AML-193 (cell line): ENCODE measurements at regions not wholly inside any gene's neighbourhood (a gene's known extent, or its start where the extent isn't known, plus 50 kb on each side); places are given as distances from the start of the nearest gene placed in this dataset.
A peak's percentile ranks its signal among the peaks of the same experiment; 100 is the strongest.

Experiments
- DNase-seq, 2 experiments: peaks; one replicate each; lab custom pipeline; 2025; lab: John Stamatoyannopoulos, UW

DNA sequence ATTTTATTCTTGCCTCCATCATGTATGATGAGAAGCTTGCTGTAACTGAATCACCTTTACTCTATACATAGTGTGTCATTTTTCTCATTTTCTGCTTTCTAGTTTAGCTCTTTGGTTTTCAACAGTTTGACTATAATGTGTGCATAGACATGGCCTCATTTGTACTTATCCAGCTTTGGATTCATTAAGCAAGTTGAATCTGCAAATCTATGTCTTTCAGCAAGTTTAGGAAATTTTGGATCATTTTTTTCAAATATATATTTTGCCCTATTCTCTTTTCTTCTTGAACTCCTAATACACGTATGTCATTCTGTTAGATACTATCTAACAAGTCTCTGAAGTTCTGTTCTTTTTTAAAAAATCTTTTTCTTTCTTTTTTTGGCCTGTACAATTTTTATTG is 57.8 kb downstream of the PRLHR start:
- DNase-seq: no peak

GRCh38 chr10:118534136-118534535 is 61.3 kb downstream of the PRLHR start:
- DNase-seq: no peak

DNA sequence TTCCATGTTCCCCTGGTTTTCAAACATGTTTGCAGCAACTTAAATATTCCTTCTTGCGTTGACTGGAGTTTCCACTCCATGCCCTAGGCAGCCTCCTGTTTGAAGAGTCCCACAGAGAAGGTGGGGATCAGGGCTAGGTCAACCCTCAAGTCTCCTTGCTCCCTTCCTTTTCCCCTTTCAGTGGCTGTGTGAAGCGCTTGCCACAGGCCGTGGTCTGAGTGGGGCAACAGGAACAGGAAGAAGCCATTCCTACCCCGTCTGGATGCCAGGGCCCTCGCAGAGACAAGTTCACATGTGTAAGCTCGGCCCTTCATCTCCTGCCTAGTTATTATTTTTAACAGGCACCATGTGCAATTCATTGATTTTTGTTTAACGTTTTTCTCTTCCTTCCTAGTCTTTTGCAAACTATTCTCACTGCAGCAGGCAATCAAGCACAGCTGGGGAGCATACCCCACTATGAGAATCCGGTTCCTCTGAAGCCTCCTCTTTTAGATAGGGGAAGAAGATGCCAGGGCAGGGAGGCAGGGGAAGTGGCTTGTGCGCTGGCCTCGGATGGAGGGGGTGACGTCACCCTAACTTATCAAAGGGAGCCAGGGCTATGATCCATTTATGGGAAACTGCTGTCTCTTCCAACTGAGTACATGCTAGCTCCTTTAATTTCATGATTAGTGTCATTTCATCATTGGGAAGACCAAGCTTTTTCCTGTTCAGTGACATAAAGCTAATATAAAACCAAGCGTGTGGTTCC is 64.2 kb downstream of the PRLHR start:
- DNase-seq: peak; percentile 7 to 18

DNA sequence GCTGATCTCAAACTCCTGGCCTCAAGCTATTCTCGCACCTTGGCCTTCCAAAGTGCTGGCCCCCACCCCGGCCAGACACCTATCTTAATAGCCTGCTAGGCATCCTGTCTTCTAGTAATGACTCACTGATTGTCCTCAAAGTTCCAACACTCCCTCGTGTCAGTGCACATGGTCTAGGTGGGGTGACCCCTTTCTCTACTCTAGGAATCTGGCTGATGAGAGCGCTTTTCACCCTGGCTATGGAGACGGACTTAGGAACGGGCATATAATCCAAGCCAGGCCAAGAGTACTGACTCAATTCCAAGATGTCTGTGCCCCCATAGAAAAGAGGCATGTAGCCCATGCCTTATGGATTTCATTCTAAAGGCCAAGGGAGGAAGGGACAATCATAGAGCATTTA is 67.0 kb downstream of the PRLHR start:
- DNase-seq: no peak

- DNase-seq: no peak
Observed at GRCh38 chr10:118523775-118524174, 71.7 kb downstream of the PRLHR start.

DNA sequence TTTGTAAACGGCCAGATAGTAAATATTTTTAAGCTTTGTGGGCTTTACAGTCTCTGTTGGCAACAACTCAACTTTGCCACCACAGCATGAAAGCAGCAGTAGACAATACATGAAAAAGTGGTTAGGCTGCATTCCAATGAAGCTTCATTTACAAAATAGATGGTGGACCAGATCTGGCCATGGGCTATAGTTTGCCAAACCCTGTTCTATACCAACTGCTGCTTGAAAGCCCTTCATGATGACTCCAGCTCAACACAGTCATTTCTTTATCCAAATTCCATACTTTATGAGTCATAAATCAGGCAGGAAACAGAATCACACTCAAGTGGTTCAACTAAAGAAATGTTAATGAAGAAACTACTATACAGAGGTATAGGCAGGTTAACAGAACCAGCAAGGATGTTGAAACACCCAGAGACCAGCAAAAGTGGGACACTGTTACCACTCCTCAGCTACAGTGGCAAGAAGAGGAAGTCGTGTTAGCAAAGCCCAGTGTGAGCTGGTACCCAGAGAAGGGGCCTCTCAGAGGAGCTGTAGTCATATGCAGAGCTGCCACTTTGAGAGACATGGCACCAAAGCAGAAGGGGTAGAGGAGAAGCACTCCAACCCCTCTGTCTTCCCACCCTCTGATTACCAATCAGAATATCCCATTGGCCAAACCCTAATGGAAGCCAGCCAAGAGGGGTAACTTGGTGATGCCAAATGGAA is 72.5 kb downstream of the PRLHR start:
- DNase-seq: no peak

- no peak for DNase-seq
Observed at GRCh38 chr10:118521415-118522117, 73.9 kb downstream of the PRLHR start.

DNA sequence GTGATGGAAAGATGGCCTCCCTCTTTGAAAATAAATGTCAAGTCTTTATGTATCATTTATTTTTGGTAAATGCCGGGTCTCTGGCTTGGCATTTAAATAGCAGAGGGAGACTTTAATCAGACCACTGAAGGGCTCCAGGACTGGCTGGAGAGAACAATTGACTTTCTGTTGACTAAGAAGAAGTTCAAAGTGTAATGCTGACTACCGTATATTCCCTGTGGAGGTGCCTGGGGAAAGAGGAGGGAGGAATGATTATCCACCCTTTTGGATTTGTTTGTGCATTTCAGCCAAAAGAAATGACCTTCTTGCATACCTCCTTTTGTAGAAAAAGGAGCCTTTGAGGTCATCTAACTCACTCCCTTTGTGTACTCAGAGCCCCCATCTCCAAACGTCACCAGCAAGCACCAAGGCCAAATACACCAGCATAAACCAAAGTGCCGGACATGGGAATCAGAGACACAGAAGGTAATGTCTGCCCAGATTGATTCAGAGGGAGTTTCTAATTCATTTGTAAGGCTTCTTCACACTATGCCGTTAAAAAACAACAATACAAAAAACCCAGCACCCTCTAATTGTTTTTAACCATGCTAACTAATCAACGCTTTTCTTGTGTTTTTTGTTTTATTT is 75.2 kb downstream of the PRLHR start:
- no peak for DNase-seq

DNA sequence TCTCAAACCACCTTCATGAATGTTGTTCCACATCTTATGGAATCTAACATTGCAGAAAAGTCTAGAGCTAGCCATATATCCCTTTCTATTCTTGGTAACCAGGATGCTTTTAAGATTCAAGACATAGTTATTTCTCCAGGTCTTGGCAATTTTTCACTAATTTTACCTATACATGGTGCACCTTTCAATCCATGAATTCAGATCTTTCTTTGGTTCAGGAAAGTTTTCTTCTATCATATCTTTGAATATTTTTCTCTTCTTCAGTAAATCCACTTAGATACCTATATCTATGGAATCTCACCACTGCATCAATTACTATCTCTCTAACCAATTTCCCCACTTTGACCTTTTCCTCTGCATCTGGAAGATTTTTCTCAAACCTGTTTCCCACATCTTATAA is 77.4 kb downstream of the PRLHR start:
- DNase-seq: no peak

DNA sequence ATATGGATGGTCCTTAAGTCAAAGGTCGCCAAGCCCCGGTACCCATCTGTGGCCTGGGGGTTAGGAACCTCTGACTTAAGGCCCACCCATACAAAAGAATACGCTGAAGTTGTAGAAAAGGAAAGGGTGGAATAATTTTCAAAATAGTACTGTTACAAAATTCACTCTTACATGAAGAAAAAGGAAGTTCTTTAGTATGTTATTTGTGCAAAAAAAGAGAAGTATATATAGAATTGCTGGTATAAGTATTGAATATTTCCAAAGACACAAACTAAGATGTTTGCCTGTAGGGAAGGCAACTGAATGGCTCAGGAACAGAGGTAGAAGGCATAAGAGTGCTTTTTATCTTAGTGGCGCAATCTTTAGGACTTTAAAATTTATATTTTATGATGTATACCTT is 78.7 kb downstream of the PRLHR start:
- no peak for DNase-seq

DNA sequence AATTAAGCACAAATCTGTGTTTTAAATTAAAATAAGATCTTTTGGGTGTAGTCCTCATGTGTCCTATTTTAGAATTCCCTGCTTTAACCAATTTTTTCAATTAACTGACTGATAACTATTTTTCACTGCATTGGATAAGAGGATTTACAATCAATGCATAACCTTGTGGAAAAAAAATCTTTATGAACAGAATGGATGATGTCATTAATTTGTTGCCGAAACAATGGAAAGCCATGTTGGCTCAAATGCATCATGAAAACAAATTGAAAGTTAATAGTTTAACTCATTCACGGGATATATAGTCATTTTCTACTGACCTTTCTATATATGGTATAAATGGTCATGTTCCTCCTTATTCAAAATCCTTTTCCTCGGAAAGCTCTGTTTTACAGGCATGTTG is 82.3 kb downstream of the PRLHR start:
- DNase-seq: no peak

DNA sequence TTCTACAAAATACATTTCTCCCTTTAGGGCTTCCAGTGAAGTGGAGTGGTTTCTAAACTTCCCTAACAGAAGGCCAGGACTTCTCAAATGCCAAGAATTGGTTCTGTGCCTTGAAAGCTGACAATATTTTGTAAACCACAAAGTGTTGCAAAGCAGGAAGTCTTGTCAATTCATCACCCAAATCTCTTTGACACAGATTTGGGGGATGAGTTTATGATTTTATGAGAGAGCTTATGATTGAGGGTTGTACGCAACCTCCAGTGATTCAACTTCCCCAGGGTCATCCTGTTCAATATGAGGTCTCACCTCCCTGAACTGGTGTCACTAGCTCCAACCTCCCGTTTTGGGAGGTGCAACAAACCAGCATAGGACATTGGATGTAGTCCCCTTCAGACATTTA is 83.7 kb downstream of the PRLHR start:
- DNase-seq: no peak

- no peak for DNase-seq
Observed at GRCh38 chr10:118508863-118509262, 86.6 kb downstream of the PRLHR start.

DNA sequence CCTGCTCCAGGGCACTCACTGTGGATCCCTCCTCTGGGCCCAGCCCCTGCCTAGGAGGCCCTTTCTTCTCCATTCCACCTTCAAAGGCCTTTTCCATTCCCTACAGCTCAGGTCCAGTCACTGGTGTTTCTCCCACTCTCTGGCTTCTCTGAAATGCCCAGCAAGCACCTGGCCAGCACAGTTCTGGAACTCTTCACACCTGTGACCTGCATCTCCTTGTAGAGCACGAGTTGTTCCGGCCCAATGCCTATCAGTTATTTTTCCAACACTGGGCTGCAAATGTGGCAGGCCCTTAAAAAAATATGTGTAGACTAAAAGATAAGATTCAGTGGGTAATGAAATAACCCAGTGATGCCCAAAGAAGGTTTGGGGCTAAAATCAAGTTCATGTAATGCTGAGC is 87.1 kb downstream of the PRLHR start:
- no peak for DNase-seq

- no peak for DNase-seq
Observed at GRCh38 chr10:118506671-118507590, 88.5 kb downstream of the PRLHR start.

- DNase-seq: no peak
Observed at GRCh38 chr10:118505363-118505762, 90.1 kb downstream of the PRLHR start.

GRCh38 chr10:118504467-118505205 is 90.8 kb downstream of the PRLHR start:
- no peak for DNase-seq

GRCh38 chr10:118504044-118504443 is 91.4 kb downstream of the PRLHR start:
- no peak for DNase-seq

DNA sequence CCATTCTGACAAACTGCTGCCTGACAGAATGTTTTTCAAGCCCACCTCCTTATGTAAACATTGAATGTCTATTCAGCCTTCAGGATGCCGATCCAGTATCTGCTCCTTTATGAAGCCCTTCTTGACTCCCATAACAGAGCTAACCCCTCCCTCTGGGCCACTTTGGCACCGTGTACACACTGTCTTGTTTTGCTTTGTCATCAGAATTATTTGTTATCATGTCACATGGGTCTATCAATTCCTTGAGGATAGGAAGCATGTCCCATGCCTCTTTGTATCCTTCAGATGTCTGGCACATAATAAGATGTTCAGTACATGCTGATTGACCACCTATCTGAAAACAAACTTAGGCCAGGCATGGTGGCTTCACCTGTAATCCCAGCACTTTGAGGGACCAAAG is 92.3 kb downstream of the PRLHR start:
- no peak for DNase-seq

DNA sequence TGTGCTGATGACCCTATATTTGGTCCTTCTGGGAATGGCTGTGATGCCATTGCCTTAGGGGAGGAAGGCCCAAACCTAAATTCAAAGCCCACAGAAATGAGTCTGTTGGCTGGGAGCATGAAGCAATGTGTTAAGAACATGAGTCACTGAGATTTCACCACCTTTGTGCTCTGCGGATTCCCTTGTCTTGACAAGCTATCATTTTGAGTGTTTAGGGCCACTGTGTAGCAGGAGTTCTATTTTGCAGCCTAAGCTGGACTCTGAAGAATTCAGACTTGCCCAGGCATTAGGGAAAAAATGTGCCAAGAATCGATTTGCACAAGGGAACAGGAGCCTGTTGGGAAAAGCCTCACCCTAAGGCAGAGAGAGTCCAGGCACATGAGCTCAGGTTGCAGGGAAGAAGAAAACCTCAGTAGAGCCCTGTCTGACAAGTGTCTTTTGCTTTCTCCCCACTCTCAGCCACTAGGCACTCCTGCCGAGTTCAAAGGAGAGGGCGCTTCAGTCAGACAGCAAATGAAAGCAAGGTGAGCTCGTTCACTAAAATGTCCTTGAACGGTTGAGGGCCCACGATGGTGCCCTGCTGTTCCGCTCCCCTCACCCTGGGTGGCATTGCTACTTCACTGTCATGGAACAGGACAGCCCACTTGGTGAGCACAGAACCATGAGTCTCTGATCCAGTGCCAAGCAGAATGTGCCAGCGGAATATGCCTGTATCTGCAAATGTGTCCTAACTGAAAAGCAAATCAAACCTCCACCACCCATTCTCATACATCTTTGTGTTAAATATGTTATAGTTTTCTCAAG is 93.6 kb downstream of the PRLHR start:
- peak; percentile 4 to 8 for DNase-seq
